Esophagus squamous epithelium (tissue), 4 donors: ENCODE measurements at regions not wholly inside any gene's neighbourhood (a gene's known extent, or its start where the extent isn't known, plus 50 kb on each side); places are given as distances from the start of the nearest gene placed in this dataset.

Experiments
- POLR2A ChIP-seq, 4 donors: fragments of 450-650 bp; IDR thresholded peaks; one replicate each; pipeline ENCODE4 v1.6.1; 2017; ENCODE audit warnings: antibody characterized with exemption in 4 of 4, mild to moderate bottlenecking in 4 of 4, moderate library complexity in 3 of 4
- TF ChIP-seq, protein P1 (sequence below), 6 experiments: fragments of 450-650 bp in 4 of 6; fragments of 200-600 bp in 2 of 6; sonication (generic) in 2 of 6; IDR thresholded peaks; one replicate each; pipeline ENCODE4 v1.5.1; 2016 to 2019; ENCODE audit warnings: antibody characterized with exemption in 6 of 6, mild to moderate bottlenecking in 4 of 6, moderate library complexity in 4 of 6

DNA sequence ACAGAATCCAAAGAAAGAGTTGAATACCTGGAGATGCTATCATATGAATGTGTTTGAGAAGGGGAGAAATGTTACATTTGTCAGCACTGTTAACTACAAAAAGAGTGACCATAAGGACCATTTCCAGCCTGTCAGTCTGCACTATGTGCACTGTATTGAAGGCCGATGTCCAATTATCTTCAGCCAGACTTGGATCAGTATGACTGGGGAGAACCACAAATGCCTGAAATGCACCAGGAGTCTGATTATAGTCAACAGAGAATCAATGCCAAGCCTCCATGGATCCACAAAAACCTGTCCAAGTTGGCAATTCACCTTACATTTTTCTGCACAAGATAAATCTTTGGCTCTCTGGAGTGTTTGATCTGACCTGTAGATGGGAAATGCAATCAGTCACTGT, 697.5 kb upstream of the SGCG start:
- TF ChIP-seq, protein P1, sequence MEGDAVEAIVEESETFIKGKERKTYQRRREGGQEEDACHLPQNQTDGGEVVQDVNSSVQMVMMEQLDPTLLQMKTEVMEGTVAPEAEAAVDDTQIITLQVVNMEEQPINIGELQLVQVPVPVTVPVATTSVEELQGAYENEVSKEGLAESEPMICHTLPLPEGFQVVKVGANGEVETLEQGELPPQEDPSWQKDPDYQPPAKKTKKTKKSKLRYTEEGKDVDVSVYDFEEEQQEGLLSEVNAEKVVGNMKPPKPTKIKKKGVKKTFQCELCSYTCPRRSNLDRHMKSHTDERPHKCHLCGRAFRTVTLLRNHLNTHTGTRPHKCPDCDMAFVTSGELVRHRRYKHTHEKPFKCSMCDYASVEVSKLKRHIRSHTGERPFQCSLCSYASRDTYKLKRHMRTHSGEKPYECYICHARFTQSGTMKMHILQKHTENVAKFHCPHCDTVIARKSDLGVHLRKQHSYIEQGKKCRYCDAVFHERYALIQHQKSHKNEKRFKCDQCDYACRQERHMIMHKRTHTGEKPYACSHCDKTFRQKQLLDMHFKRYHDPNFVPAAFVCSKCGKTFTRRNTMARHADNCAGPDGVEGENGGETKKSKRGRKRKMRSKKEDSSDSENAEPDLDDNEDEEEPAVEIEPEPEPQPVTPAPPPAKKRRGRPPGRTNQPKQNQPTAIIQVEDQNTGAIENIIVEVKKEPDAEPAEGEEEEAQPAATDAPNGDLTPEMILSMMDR (IDR thresholded peaks at IDR 0.05): no peak
- TF ChIP-seq POLR2A (IDR thresholded peaks at IDR 0.05): no peak
